ENCODE measurements at regions not wholly inside any gene's neighbourhood (a gene's known extent, or its start where the extent isn't known, plus 50 kb on each side); places are given as distances from the start of the nearest gene placed in this dataset.

GRCh38 chrX:82058728-82059127, 856.8 kb downstream of the SH3BGRL start:
- TF ChIP-seq CTCF (conservative IDR thresholded peaks at IDR 0.05): no peak
- no peak for TF ChIP-seq EZH2 (IDR thresholded peaks at IDR 0.05; ENCODE audit: low read depth)

Measured in PC-9 (cell line).